Activated T-cell treated with anti-CD3 and anti-CD28 coated beads for 1 hour (primary cell): ENCODE measurements at regions not wholly inside any gene's neighbourhood (a gene's known extent, or its start where the extent isn't known, plus 50 kb on each side); places are given as distances from the start of the nearest gene placed in this dataset.

Source experiments
- DNase-seq: peaks from one replicate; pipeline ENCODE4 v3.0.0-alpha.2; 2020; ENCODE audit warnings: low read depth

DNA sequence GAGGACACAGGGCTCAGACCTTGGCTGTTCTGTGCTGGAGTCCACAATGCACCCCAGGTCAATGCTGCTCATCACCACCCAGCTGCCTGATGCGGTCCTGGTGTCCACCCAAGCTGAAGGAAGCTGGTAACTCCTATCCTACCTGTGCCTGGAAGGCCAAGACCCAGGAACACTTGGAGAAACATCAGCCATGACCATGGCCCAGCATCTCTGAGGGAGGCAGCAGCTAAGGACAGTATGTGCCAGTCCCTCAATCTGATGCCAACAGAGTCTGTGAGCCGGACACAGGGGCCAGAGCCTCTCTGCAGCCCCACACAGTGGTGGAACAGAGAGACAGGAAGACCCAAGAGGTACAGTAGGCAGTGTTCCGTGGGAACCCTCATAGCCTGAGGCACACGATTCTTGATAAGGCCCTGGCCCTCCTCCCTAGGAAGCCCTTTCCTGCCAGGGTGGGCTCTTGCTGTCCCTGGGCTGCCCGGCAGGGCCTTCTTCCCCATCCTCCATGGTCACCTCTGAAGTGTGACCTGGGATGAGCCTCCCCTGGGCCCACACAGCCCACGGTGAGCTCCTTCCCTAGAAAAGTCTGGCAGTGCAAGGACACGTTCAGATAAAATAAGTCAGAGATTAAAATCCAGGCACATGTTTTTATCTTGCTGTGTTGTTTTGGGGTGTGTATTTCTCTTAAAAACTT lies 170.7 kb downstream of the THBS2 start:
- no peak for DNase-seq

DNA sequence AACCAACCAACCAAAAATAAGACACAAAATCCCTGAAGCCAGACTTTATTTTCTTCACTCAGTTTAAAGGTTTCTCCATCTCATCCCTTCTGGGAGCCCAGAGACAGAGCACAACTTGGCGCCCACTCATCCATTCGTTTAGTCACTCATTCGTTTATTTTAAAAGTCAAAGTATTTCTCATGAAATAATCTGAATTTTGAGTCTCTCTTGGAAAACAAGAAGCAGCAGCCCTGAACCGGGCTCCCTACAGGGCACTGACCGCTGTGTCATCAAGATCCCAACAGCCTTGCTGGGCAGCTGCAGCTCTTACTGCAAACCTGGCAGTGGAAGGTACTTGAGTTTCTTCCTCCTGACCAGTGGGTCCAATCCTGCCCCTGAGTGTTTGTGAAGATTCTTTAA lies 171.6 kb downstream of the THBS2 start:
- DNase-seq: no peak

DNA sequence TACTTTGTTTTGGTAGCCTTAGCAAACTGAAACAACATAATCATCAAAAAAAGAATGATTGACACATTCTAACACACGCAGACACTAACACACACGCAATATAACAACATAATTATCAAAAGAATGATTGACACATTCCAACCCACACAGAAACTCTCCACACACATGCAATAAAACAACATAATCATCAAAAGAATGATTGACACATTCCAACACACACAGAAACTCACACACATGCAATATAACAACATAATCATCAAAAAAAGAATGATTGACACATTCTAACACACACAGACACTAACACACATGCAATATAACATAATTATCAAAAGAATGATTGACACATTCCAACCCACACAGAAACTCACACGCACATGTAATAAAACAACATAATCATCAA lies 172.4 kb downstream of the THBS2 start:
- DNase-seq: no peak

DNA sequence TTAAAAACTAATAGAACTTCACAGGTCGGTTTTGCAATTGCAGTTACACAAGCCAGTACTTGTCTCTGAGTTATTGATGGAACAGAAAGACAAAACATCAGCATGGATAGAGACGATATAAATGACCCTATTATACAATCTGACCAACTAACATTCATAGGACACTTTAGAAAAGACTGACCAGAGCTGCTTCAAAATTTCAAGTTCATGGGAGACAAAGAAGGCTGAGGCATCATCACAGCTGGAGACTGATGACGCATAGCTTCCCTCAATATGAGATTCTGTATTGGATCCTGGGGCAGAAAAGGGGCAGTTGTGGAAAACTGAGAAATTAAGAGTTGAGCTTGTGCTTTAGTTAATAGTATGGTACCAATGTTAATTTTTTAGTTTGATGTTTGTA lies 174.0 kb downstream of the THBS2 start:
- no peak for DNase-seq

DNA sequence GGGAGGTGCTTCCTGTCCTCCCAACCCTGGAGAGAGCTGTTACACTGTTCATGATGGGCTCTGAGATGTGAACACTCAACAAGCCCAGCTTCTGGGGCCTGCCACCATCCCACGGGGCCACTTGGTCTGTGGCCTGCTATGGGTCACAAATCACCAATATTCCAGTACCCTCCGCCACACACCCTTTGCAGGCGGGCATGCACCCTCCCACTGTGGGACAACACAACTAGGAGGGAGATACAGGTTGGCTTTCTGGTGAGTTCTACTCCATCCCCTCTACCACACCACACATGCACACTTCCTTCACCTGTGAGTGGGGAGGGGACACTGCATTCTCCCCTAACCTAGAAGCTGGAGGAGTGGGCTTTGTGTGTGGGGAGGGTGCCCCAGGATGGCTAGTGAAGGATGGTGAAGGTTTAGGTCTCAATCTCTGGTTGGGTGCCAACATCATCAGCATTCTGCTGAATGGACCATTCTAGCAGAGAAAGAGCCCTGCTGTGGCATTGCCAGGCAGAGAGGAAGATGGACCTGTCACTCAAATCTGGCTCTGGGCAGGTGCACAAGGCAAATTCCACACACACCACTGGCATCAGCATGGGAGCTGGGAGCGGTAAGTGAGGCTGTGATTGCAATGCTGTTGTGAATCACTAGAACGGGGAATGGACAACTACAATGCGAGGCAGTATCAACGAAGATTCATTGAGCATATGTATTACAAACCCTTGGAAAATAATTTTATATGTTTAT lies 175.1 kb downstream of the THBS2 start:
- no peak for DNase-seq

DNA sequence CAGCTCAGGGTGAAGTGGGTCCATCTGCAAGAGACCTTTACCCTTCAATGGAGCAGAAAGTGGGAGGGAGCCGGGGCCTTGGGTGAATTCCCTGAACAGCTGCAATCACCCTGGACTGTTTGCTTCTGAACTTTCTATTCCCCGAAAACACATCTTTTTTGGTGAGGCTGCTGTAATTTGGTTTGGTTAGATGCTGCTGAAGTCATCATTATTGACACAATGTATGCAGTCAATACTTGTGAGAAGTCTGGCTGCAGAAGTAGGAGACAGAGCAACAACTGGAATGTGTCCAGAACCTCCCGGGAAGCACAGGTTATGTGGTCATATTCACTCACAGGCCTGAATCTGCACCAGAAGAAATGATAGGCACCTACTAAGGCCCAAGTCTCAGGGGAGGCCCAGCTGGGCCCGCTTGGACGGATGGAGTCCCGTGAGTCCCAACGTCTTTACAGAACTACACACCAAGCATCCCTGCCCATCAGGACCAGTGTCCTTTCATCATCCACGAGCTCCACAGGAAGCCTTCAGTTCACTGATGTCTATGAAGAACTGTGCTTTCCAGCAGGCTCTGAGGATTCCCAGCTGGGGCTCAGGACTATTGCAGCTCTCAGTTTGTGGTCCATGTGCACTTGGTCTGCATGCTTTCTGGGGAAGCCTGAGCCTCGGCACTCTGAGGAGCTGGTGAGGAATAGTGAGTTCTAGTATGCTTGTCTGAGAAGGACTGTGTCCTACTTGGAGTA lies 177.6 kb downstream of the THBS2 start:
- no peak for DNase-seq

DNA sequence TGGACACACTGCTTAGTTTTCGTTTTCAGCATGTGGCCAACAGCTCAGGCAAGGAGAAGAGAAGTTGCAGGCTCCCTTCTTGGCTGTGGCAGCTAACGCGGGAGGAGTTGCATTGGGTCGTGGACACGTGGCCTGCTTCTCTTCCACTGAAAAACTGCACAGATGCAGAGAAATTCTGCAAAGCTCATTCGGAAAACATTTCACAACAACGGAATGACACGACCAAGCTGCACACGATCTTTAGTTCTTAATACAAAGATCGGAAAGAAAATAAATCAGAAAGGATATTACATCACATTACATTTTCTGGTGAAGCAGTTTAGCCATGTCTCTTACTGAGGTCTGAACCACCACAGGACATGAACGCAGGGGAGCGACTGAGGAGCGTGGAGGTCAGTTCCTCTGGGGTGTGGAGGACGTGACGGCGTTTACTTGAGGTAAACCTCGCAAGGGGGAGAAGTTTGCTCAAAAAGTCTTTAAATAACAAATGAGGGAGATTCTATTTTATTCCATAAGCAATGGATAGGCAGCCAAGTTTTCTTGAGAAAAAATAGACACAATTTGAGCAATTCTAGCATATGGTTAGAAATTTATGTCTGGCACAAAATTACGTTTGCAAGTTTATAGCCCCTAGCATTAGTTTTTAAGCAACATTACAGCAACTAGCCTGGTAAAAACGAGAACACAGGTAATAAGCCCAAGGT lies 178.3 kb downstream of the THBS2 start:
- no peak for DNase-seq

DNA sequence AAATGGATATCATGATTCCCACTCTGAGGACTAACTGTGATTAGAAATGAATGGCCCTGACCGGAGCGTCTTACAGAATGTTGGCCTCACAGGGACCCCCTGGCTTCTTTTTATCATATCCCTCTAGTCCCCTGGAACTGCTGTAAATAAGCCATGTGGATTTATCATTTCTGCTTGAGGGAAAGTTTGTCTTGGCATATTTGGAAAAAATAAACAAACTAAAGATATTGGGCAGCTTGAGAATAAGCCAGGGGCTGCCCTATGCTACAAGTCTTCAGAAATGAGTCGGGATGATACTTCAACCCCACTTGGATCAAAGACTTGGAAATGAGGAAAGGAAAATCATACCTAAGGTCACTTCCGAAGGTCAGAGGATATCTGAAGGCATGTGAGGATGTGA lies 179.1 kb downstream of the THBS2 start:
- DNase-seq: no peak

DNA sequence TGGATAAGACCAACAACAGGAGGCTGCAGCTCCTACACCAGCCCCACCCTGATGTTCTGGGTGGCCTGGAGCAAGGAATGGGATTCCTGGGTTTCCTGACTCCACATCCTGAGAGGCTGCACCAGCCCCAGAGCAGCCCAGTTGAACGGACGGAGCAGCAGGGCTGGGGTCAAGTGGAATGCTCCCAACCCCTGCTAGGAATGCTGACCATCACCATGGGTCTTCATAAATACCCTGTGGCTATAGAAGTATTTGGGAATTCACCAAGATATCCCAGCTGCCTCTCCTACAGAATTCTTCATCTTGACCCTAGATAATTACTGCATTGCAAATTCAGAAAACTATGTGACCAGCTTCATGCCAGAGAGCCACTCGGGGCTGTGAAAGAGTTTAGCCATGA lies 180.3 kb downstream of the THBS2 start:
- DNase-seq: no peak

DNA sequence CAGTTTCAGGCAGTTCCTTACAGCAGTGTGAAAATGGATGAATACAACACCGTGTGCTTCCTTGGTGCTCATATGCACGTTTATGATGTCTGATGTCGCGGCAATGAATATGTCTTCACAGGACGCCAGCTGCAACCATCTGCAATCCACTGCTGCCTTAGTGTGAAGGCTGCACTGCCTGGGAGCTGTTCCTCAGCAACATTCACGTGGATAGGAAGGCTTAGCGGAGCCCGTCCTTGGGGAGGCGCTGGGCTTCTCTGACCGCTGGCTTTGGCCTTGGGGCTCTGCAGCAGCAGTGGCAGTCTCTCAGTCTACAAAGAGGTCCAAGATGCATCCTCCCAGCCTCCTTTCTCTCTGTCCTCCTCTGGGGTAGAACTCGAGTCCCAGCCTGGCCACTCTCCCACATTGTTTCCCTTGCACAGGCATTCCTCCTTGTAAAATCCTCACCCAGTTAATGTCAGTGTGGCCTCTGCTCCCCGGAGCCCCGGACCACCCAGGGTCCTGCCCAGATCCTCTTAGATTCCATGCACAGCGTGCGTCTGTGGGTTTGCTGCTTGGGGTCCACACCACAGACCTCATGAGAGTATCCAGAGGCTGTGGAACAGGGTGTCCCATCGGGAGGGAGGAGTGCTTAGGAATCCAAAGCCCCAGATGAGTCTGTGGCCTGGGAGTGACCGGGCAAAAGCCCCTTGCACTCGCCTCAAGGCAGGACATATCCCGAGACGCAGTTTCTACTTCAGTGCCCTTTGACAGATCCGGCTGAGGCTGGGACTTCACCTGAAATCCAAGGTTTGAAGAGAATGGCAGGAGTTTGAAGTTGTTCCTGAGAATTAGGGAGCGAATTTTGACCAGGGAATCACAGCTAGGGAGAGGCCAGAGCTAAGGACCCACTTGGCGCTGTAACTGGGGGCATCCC lies 181.3 kb downstream of the THBS2 start:
- no peak for DNase-seq

DNA sequence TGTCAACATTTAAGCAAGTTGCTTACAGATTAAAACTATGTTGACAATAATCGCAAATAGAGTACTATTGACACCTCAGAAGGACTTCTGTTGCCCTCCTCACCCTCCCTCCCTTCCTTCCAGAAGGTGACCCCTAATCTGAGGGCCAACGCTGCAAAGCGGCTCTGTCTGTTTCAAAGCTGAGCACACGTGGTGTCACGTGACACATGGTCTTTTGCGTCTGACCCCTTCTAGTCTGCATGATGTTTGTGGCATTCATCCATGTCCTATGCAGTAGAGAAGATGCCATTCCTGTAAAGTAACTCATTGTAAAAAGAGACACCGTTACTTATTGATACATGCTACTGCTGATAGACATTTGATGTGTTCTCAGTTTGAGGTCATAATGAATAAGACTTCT lies 182.3 kb downstream of the THBS2 start:
- DNase-seq: no peak

DNA sequence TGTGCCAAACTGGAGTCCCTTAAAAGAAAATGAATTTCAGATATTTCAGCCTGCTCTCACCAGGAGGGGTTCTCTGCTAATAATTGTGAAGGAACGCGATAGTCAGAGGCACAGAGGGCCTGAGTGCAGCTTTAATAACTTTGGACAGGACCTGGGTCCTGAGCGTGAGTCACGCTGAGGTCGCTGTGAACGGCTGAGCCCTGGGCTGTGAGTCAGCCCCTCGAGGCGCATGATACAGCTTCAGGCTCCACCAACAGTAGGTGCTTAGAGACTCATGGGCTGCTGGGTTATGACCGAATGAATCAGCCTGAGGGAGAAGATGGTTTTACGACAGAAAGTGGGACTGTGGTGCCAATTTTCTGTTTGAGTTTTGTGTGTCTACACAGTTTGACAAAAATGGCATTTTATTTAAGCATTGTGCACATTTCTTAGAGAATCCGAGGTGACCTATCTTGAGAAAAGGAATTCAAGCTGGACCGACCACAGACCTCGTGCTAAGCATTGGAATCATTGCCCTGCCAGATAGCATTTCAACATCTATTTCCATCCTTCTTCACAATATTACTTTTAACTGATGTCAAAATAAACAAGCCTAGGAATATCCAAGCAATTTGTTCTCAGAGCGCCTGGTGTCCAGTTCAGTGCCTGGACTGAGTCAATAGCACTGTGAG lies 183.0 kb downstream of the THBS2 start:
- DNase-seq: no peak

DNA sequence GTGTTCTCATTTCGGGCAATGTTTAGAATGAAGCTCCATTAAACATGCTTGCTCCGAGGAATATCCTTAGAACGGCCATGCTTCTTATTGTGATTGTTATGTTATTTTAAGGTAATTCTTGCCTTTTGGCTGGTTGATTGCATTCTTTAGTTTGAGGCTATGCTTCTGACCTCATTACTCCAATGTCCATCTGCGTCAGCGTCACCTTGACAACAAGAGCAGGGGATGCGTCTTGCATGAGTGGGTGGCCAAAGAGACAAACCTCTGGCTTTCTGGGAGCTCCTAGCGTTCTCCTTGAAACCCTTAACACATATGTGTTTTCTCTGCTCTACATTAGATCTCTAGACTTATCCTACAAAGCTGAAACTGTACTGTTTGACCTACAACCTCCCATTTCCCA lies 184.3 kb downstream of the THBS2 start:
- DNase-seq: no peak

DNA sequence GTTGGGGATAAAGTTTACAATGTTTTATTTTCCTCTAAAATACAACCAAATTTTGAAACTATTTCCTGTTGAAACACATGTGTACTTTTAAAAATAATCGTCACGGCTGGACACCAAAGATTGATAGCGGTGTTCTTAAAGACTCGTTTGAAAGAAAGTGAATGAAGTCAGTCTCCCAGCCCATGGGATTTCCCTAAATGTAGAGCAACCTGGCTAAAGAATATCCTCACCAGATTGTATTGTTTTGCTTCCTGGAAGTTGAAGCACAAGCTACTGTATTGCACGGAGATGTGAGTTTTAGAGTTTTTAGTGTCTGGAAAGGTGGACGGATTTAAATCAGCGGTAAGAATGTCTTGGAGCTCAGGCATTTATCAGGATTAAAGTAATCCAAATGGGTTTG lies 189.5 kb downstream of the THBS2 start:
- no peak for DNase-seq

DNA sequence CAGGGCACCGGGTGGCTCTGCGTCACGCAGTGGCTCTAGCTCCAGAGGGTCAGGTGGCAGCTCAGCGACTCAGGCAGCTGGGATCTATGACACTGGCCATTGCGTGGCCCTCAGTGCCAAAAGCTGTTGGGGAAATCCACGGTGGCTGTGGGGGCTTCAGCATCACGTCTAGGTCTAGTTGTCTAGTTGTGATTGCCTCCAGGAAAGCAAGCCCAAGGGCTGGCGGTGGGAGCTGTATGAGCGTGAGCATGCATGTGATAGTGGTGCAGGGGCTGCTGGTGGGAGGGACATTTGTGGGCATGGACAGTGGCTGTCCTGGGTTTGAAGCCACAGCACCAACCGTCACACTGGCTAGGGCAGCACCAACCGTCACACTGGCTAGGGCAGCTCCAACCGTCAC lies 191.4 kb downstream of the THBS2 start:
- no peak for DNase-seq

DNA sequence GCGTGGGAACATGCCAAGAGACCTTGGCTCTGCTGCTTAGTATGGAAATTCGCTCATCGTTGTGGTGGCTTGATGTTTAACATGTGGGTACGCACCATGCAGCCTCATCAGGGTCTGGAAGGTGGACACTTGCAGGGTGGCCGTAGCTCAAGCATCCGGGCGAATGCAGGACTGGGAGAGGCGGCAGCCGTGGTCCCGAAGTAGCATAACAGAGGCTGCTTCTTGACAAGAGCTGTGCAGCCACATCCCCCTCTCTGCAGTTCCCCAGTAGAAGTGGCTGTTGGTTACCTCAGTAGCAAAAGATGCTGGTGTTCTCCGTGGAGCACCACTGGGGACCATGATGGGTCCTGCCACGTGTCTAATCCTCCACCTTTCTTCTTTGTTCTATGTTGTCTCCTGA lies 195.0 kb downstream of the THBS2 start:
- no peak for DNase-seq

DNA sequence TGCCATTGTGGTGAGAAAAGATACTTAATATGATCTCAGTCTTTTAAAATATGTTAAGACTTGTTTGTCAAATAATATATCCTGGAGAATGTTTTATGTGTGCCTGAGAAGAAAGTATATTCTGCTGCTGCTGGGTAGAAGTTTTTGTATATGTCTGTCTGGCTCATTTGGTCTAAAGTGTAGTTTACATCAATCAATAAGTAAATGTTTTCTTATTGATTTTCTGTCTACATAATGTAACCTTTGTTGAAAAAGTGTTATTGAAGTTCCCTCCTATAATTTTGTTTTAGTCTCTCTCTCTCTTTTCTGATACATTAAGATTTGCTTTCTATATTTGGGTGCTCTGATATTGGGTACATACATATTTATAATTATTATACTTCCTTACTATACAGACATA lies 201.2 kb downstream of the THBS2 start:
- DNase-seq: no peak

DNA sequence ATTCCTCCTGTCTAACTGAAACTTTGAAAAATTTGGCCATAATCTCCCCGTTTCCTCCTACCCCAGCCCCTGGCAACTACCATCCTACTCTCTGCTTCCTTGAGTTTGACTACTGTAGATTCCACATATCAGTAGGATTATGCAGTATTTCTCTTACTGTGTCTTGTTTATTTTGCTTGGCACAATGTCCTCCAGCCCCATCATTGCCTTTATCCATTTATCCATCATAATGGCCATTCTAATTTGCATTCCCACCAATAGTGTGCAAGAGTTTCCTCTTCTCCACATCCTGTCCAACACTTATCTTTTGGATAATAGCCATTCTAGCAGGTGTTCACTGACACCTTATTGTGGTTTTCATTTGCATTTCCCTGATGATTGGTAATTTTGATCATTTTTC lies 202.3 kb downstream of the THBS2 start:
- DNase-seq: no peak

DNA sequence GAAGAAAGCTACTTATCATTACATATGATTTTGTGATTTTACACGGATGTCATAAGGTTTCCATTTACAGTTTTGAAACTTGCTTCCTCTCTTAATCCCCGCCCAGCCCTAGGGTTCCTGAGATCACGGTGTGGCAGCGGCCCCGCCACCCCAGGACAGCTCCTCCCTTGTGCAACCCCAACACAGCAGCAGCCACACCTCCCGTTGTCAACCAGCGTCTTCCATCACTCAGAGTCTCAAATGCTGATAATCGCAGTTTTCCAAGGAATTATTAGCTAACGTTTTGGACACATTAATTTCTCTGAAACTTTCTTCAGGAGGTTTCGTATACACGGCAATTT lies 204.8 kb downstream of the THBS2 start:
- no peak for DNase-seq

DNA sequence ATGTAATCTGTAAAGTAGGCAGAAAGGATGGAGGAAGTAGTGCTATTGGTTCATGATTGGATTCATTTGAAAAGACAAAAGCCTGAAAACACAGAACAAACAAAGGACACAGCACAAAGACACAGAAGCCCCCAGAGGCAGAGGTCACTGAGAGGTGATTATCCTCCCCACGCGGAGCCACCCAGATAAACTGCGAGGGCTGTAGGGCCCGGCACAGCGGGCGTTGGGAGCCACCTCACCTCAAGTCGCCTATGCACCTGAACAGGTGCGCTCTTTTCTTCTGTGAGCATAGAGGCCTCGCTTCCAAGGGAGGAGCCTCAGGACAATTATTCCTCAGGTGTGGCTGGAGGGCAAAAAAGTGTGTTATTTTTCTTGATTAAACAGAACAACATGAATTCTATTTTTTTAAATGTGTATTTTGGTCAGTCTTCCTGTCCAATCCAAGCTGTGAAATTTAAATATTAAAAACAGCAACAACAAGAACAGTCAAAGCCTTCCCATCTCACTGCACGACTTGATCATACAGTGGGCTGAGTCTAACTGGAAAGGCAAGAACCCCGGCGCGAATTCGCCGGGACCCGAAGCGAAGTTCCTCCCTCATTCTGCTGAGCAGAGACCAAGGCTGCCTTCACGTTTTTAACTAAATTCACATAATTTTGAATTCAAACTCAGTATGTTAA lies 205.3 kb downstream of the THBS2 start:
- no peak for DNase-seq

DNA sequence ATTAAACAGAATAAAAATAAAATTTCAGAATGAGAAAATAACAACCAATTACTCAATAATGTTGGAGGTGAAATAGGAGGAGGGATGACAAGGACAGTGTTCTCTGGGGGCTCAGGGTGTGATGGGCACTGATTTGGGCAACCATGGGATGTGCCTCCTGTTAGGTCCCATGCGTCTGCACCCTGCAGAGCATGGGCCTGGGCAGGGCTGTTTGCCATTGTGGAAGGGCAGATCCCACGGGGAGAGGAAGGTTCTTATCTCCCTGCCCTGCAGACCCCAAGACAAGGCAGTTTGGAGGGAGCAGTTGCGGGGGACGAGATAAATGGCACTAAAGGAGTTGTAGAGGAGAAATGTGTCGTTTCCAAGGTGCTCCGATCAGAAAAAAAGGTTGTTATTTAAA lies 206.3 kb downstream of the THBS2 start:
- DNase-seq: no peak
